PFSK-1 (cell line): ENCODE measurements at regions not wholly inside any gene's neighbourhood (a gene's known extent, or its start where the extent isn't known, plus 50 kb on each side); places are given as distances from the start of the nearest gene placed in this dataset.

Source experiments
- FOXP2 ChIP-seq: optimal IDR thresholded peaks from 2 replicates; pipeline ENCODE3; 2011; ENCODE audit warnings: borderline replicate concordance, control low read depth, inconsistent platforms; ENCODE audit not compliant: insufficient read depth; ENCODE audit errors: extremely low read length, extremely low read depth
- POLR2AphosphoS5 ChIP-seq: IDR thresholded peaks from 2 replicates; pipeline ENCODE4 v1.6.1; 2012; ENCODE audit warnings: low read depth, mild to moderate bottlenecking, control low read depth, low read length, moderate library complexity
- REST ChIP-seq, 2 experiments: IDR thresholded peaks; 2 replicates each; pipeline versions ENCODE4 v1.6.1 to v1.8.0; 2011 to 2012; ENCODE audit warnings: low read depth in 2 of 2, low read length in 2 of 2, control low read depth in 1 of 2, inconsistent platforms in 1 of 2, mild to moderate bottlenecking in 1 of 2, moderate library complexity in 1 of 2; ENCODE audit not compliant: insufficient read depth in 1 of 2
- SIN3A ChIP-seq: IDR thresholded peaks from 2 replicates; pipeline ENCODE4 v1.6.1; 2012; ENCODE audit warnings: mild to moderate bottlenecking, low read length, moderate library complexity, borderline replicate concordance; ENCODE audit not compliant: insufficient read depth
- TAF1 ChIP-seq: IDR thresholded peaks from 2 replicates; pipeline ENCODE4 v1.6.1; 2012; ENCODE audit warnings: low read length, control low read depth, borderline replicate concordance; ENCODE audit not compliant: insufficient read depth

- TF ChIP-seq SIN3A, result no peak
Observed at GRCh38 chr2:216959433-216959832, 99.6 kb upstream of the TNP1 start.

- TF ChIP-seq FOXP2 (no peak), POLR2AphosphoS5 (no peak), TAF1 (no peak), REST (IDR thresholded peaks at IDR 0.05; ENCODE audit: insufficient read depth in 1 of 2, low read depth in 2 of 2, low read length in 2 of 2) (no peak), SIN3A (no peak)
Observed at GRCh38 chr2:216956820-216957493, 97.1 kb upstream of the TNP1 start.

- TF ChIP-seq POLR2AphosphoS5, result no peak
- no peak for TF ChIP-seq FOXP2
- TF ChIP-seq TAF1, result no peak
- no peak for TF ChIP-seq SIN3A
- TF ChIP-seq REST (IDR thresholded peaks at IDR 0.05; ENCODE audit: insufficient read depth in 1 of 2, low read depth in 2 of 2, low read length in 2 of 2), result no peak
Observed at GRCh38 chr2:216951171-216951570, 91.3 kb upstream of the TNP1 start.

GRCh38 chr2:216950547-216950946 is 90.7 kb upstream of the TNP1 start:
- no peak for TF ChIP-seq REST (IDR thresholded peaks at IDR 0.05; ENCODE audit: insufficient read depth in 1 of 2, low read depth in 2 of 2, low read length in 2 of 2)
- TF ChIP-seq TAF1, result no peak
- no peak for TF ChIP-seq FOXP2
- no peak for TF ChIP-seq POLR2AphosphoS5
- no peak for TF ChIP-seq SIN3A

GRCh38 chr2:216949700-216950413 is 90.0 kb upstream of the TNP1 start:
- no peak for TF ChIP-seq FOXP2
- TF ChIP-seq POLR2AphosphoS5, result no peak
- no peak for TF ChIP-seq REST (IDR thresholded peaks at IDR 0.05; ENCODE audit: insufficient read depth in 1 of 2, low read depth in 2 of 2, low read length in 2 of 2)
- no peak for TF ChIP-seq TAF1
- no peak for TF ChIP-seq SIN3A
